ENCODE measurements at regions not wholly inside any gene's neighbourhood (a gene's known extent, or its start where the extent isn't known, plus 50 kb on each side); places are given as distances from the start of the nearest gene placed in this dataset.

GRCh38 chr15:47614360-47615011 lies 102.8 kb upstream of the SEMA6D start:
- DNase-seq, result no peak

GRCh38 chr15:47616876-47617275 lies 100.4 kb upstream of the SEMA6D start:
- DNase-seq, result no peak

GRCh38 chr15:47618241-47618640 lies 99.1 kb upstream of the SEMA6D start:
- no peak for DNase-seq

GRCh38 chr15:47620960-47621681 lies 96.2 kb upstream of the SEMA6D start:
- no peak for DNase-seq

GRCh38 chr15:47622055-47622454 lies 95.2 kb upstream of the SEMA6D start:
- DNase-seq, result no peak

- no peak for DNase-seq
Observed at GRCh38 chr15:47624503-47624902, 92.8 kb upstream of the SEMA6D start.

- no peak for DNase-seq
Observed at GRCh38 chr15:47639042-47639441, 78.3 kb upstream of the SEMA6D start.

- DNase-seq, result no peak
Observed at GRCh38 chr15:47640079-47640478, 77.2 kb upstream of the SEMA6D start.

GRCh38 chr15:47640901-47641300 lies 76.4 kb upstream of the SEMA6D start:
- DNase-seq, result no peak

- DNase-seq, result no peak
Observed at GRCh38 chr15:47644722-47645121, 72.6 kb upstream of the SEMA6D start.

- DNase-seq, result no peak
Observed at GRCh38 chr15:47650564-47650963, 66.7 kb upstream of the SEMA6D start.

GRCh38 chr15:47652328-47652727 lies 65.0 kb upstream of the SEMA6D start:
- no peak for DNase-seq

GRCh38 chr15:47652844-47653243 lies 64.5 kb upstream of the SEMA6D start:
- DNase-seq, result no peak

GRCh38 chr15:47661661-47662180 lies 55.6 kb upstream of the SEMA6D start:
- DNase-seq, result no peak

GRCh38 chr15:47663101-47663500 lies 54.2 kb upstream of the SEMA6D start:
- no peak for DNase-seq

Measured in NCI-H226 (cell line).